Endothelial cell of umbilical vein (primary cell): ENCODE measurements at regions not wholly inside any gene's neighbourhood (a gene's known extent, or its start where the extent isn't known, plus 50 kb on each side); places are given as distances from the start of the nearest gene placed in this dataset.

Source experiments
- BruUV-seq: library from RNA; stranded (reverse); fragments of 400-500 nt; replicated peaks from 2 replicates; lab custom pipeline; 2021; lab: Mats Ljungman, UMichigan
- CTCF ChIA-PET: fragments of 300-600, 350-600 bp; sonication (Branson Sonifier 250); formaldehyde crosslinking; loops from one replicate; lab custom pipeline; 2021; ENCODE audit warnings: antibody characterized with exemption, inconsistent platforms; lab: Charles Lee
- POLR2A ChIA-PET: fragments of 300-600, 350-600 bp; sonication (Branson Sonifier 250); formaldehyde crosslinking; loops from one replicate; lab custom pipeline; 2021; ENCODE audit warnings: antibody characterized with exemption, inconsistent platforms; lab: Charles Lee
- DNase-seq: peaks from one replicate; pipeline ENCODE4 v3.0.0-alpha.2; 2011; ENCODE audit warnings: low read depth, low spot score
- FAIRE-seq: peaks from 2 replicates; lab custom pipeline; 2011; peaks lifted over from hg19 to GRCh38; lab: Jason Lieb, UNC
- H2AFZ ChIP-seq: 2 replicates; pipeline ENCODE4 v1.6.0; 2012; ENCODE audit warnings: low read depth, low read length, control low read depth, inconsistent platforms
- H3K27ac ChIP-seq: 2 replicates; pipeline ENCODE4 v1.5.1; 2011; ENCODE audit warnings: low read depth, mild to moderate bottlenecking, control low read depth, low read length, moderate library complexity; ENCODE audit not compliant: insufficient read depth
- H3K27me3 ChIP-seq, 2 experiments: 2 replicates each; pipeline versions ENCODE4 v1.6.0 to v1.6.1; 2011; ENCODE audit warnings: low read length in 2 of 2, mixed read lengths in 1 of 2; ENCODE audit not compliant: control insufficient read depth in 2 of 2, insufficient read depth in 2 of 2
- H3K36me3 ChIP-seq, 2 experiments: 2 replicates in 1 of 2; 3 replicates in 1 of 2; pipeline ENCODE4 v1.5.1; 2011; ENCODE audit warnings: low read length in 2 of 2, mild to moderate bottlenecking in 1 of 2, moderate library complexity in 1 of 2; ENCODE audit not compliant: control insufficient read depth in 2 of 2, insufficient read depth in 2 of 2; ENCODE audit errors: extremely low read depth in 1 of 2
- H3K4me1 ChIP-seq: 3 replicates; pipeline ENCODE4 v1.5.1; 2011; ENCODE audit warnings: mild to moderate bottlenecking, low read length; ENCODE audit not compliant: control insufficient read depth, insufficient read depth; ENCODE audit errors: extremely low read depth
- H3K4me2 ChIP-seq: 2 replicates; pipeline ENCODE4 v1.6.1; 2011; ENCODE audit warnings: low read length, control low read depth, mixed read lengths; ENCODE audit not compliant: insufficient read depth
- H3K4me3 ChIP-seq, 3 experiments: fragments of 200-600 bp in 1 of 3; sonication (generic), shearing (Covaris generic) in 1 of 3; replicated peaks in 1 of 3; 2 replicates each; pipeline ENCODE4 v1.5.1; 2011 to 2016; ENCODE audit warnings: control low read depth in 3 of 3, low read length in 3 of 3, mild to moderate bottlenecking in 2 of 3, inconsistent platforms in 1 of 3, low read depth in 1 of 3, moderate library complexity in 1 of 3; ENCODE audit not compliant: insufficient read depth in 1 of 3
- H3K79me2 ChIP-seq: 2 replicates; pipeline ENCODE4 v1.6.0; 2012; ENCODE audit warnings: low read length, inconsistent platforms; ENCODE audit not compliant: control insufficient read depth, insufficient read depth
- H3K9ac ChIP-seq: replicated peaks from 2 replicates; pipeline ENCODE3; 2011; ENCODE audit warnings: low read length, control low read depth; ENCODE audit not compliant: insufficient read depth; ENCODE audit errors: extremely low read depth
- H3K9me1 ChIP-seq: replicated peaks from 3 replicates; pipeline ENCODE4 v1.6.0; 2011; ENCODE audit warnings: mild to moderate bottlenecking, low read length; ENCODE audit not compliant: control insufficient read depth, insufficient read depth; ENCODE audit errors: extremely low read depth
- H3K9me3 ChIP-seq: replicated peaks from 2 replicates; pipeline ENCODE4 v1.5.1; 2012; ENCODE audit warnings: low read length, inconsistent platforms; ENCODE audit not compliant: control insufficient read depth, insufficient read depth
- H4K20me1 ChIP-seq: replicated peaks from 2 replicates; pipeline ENCODE3; 2011; ENCODE audit warnings: mild to moderate bottlenecking, low read length; ENCODE audit not compliant: control insufficient read depth, insufficient read depth; ENCODE audit errors: extremely low read depth
- CTCF ChIP-seq, 2 donors: IDR thresholded peaks; 1 replicate in 1 of 2; 2 replicates in 1 of 2; pipeline ENCODE4 v1.5.1; 2011; ENCODE audit warnings: low read length in 2 of 2, mild to moderate bottlenecking in 2 of 2, moderate library complexity in 2 of 2, control low read depth in 1 of 2, inconsistent platforms in 1 of 2, low read depth in 1 of 2; ENCODE audit not compliant: insufficient read depth in 1 of 2; ENCODE audit errors: extremely low read depth in 1 of 2
- EZH2 ChIP-seq: IDR thresholded peaks from 2 replicates; pipeline ENCODE4 v1.6.1; 2012; ENCODE audit warnings: borderline replicate concordance, low read depth, mild to moderate bottlenecking, moderate library complexity, low read length, inconsistent platforms; ENCODE audit not compliant: severe bottlenecking
- FOS ChIP-seq: IDR thresholded peaks from 2 replicates; pipeline ENCODE4 v1.6.1; 2011; ENCODE audit warnings: mild to moderate bottlenecking, low read length, moderate library complexity, borderline replicate concordance; ENCODE audit not compliant: insufficient read depth
- GATA2 ChIP-seq: IDR thresholded peaks from 2 replicates; pipeline ENCODE4 v1.7.0; 2011; ENCODE audit warnings: low read depth, mild to moderate bottlenecking, moderate library complexity, mixed read lengths, low read length; ENCODE audit not compliant: insufficient read length, insufficient read depth
- JUN ChIP-seq: IDR thresholded peaks from 2 replicates; pipeline ENCODE4 v1.6.1; 2011; ENCODE audit warnings: borderline replicate concordance, low read depth; ENCODE audit not compliant: insufficient read length, insufficient read depth
- MAX ChIP-seq: IDR thresholded peaks from 2 replicates; pipeline ENCODE4 v1.6.1; 2011; ENCODE audit not compliant: insufficient read depth, insufficient read length
- MYC ChIP-seq: IDR thresholded peaks from one replicate; pipeline ENCODE4 v1.6.1; 2011; ENCODE audit warnings: mild to moderate bottlenecking, low read depth, low read length
- POLR2A ChIP-seq: IDR thresholded peaks from 2 replicates; pipeline ENCODE4 v1.6.1; 2012; ENCODE audit warnings: low read depth, mild to moderate bottlenecking, control low read depth, low read length
- POLR2AphosphoS5 ChIP-seq: IDR thresholded peaks from 2 replicates; pipeline ENCODE4 v1.6.1; 2012; ENCODE audit warnings: low read depth, mild to moderate bottlenecking, control low read depth, low read length, moderate library complexity; ENCODE audit not compliant: insufficient read depth
- dilution Hi-C: fragments of 300-500 bp; cut with MboI; formaldehyde crosslinking; loops from one replicate; pipeline ENCODE4 v1.15.0; 2019; ENCODE audit warnings: low sequenced_read_pairs; ENCODE audit not compliant: extremely low pct_ligation_motif_present
- intact Hi-C: fragments of 100-400 bp; cut with micrococcal nuclease; formaldehyde crosslinking; loops from one replicate; pipeline ENCODE4 v1.10.0; 2022

- no TSS peak for BruUV-seq
- no peak for FAIRE-seq
- Histone ChIP-seq H3K79me2 (no peaks in the 10 kb centered on the region), H3K27ac (no peak overlapping the region), H3K36me3 (no peaks in the 10 kb centered on the region), H4K20me1 (no peaks in the 10 kb centered on the region), H3K4me2 (no peak overlapping the region), H3K4me3 (no peak overlapping the region), H3K9me3 (peaks cover 8% of the 10 kb centered on the region), H3K9me1 (no peaks in the 10 kb centered on the region), H3K27me3 (no peaks in the 10 kb centered on the region), H3K4me1 (no peaks in the 10 kb centered on the region), H2AFZ (no peak overlapping the region), H3K9ac (no peak overlapping the region)
- POLR2A ChIA-PET = no interaction called here
- TF ChIP-seq GATA2 (no peak), MAX (no peak), POLR2AphosphoS5 (no peak), POLR2A (no peak), EZH2 (no peak)
- no peak for DNase-seq
- intact Hi-C loops = no loop called here
- dilution Hi-C loops = no loop called here
- CTCF ChIA-PET = no interaction called here
Measured at GRCh38 chr6:14269436-14269835, 151.9 kb downstream of the CD83 start.

- Histone ChIP-seq H3K4me1 (no peaks in the 10 kb centered on the region), H4K20me1 (no peaks in the 10 kb centered on the region), H3K36me3 (no peaks in the 10 kb centered on the region), H3K79me2 (no peaks in the 10 kb centered on the region), H3K27ac (no peak overlapping the region), H3K9ac (no peak overlapping the region), H2AFZ (no peak overlapping the region), H3K4me2 (no peak overlapping the region), H3K27me3 (no peaks in the 10 kb centered on the region), H3K9me1 (no peaks in the 10 kb centered on the region), H3K4me3 (no peak overlapping the region), H3K9me3 (peaks cover 8% of the 10 kb centered on the region)
- no peak for DNase-seq
- no peak for FAIRE-seq
- POLR2A ChIA-PET = no interaction called here
- TF ChIP-seq POLR2AphosphoS5 (no peak), MAX (no peak), GATA2 (no peak), FOS (no peak), EZH2 (no peak), POLR2A (no peak), MYC (no peak), CTCF (IDR thresholded peaks at IDR 0.05; ENCODE audit: extremely low read depth in 1 of 2, insufficient read depth in 1 of 2, low read depth in 1 of 2, low read length in 2 of 2) (no peak), JUN (no peak)
- BruUV-seq = no TSS peak
- dilution Hi-C loops (no loop called here), intact Hi-C loops (no loop called here)
- CTCF ChIA-PET = interaction anchor here (1.0 kb wide), 1 partner anchor 9 kb away, joined by 3 read pairs; no protein-coding TSS in a partner anchor
Measured at GRCh38 chr6:14270142-14270893, 152.7 kb downstream of the CD83 start.
